K562 (cell line): ENCODE measurements at regions not wholly inside any gene's neighbourhood (a gene's known extent, or its start where the extent isn't known, plus 50 kb on each side); places are given as distances from the start of the nearest gene placed in this dataset.

Experiments used
- ATAC-seq: fragments of 200-7000 bp; cut with Tn5 transposase; 3 replicates; pipeline ENCODE4 v1.9.1; 2020; ENCODE audit warnings: moderate library complexity
- BruUV-seq: library from RNA; stranded (reverse); fragments of 400-500 nt; replicated peaks from 2 replicates; lab custom pipeline; 2021; lab: Mats Ljungman, UMichigan
- CTCF ChIA-PET: fragments of 300-600 bp; formaldehyde crosslinking; extraction: SDS; loops from one replicate; lab custom pipeline; 2021; ENCODE audit warnings: low intra/inter-chr PET ratio; lab: Yijun Ruan, JAX
- POLR2A ChIA-PET: fragments of 300-600, 350-650 bp; sonication (Branson Sonifier 250); formaldehyde crosslinking; extraction: SDS; loops from one replicate; lab custom pipeline; 2021; ENCODE audit warnings: antibody characterized with exemption, inconsistent platforms; lab: Yijun Ruan, JAX
- DNase-seq, 4 experiments: peaks; one replicate each; pipeline versions ENCODE4 v3.0.0 to v3.0.0-alpha.2; 2011 to 2018; ENCODE audit warnings: low spot score in 3 of 4, mixed read lengths in 3 of 4; ENCODE audit errors: extremely low read depth in 1 of 4
- FAIRE-seq: peaks from 2 replicates; lab custom pipeline; 2011; peaks lifted over from hg19 to GRCh38; lab: Jason Lieb, UNC
- H2AFZ ChIP-seq: 2 replicates; pipeline ENCODE4 v1.6.0; 2011; ENCODE audit warnings: low read depth, low read length, control low read depth, inconsistent platforms
- H3K27ac ChIP-seq: fragments of 200-600 bp; 3 replicates; pipeline ENCODE4 v1.8.0; 2011; ENCODE audit warnings: low read depth, mild to moderate bottlenecking, control low read depth, inconsistent platforms, low read length, moderate library complexity, mixed read lengths; ENCODE audit errors: extremely low read depth
- H3K27me3 ChIP-seq, 2 experiments: fragments of 300-600 bp in 1 of 2; 2 replicates in 1 of 2; 3 replicates in 1 of 2; pipeline versions ENCODE4 v1.6.0 to v1.8.0; 2011; ENCODE audit warnings: inconsistent platforms in 2 of 2, low read length in 2 of 2, mild to moderate bottlenecking in 1 of 2, mixed read lengths in 1 of 2, moderate library complexity in 1 of 2; ENCODE audit not compliant: control insufficient read depth in 2 of 2, insufficient read depth in 2 of 2
- H3K36me3 ChIP-seq: fragments of 300-600 bp; 3 replicates; pipeline ENCODE4 v1.8.0; 2011; ENCODE audit warnings: mild to moderate bottlenecking, low read length, inconsistent platforms; ENCODE audit not compliant: control insufficient read depth, insufficient read depth
- H3K4me1 ChIP-seq, 2 experiments: fragments of 200-600 bp in 1 of 2; replicated peaks in 1 of 2; 2 replicates in 1 of 2; 3 replicates in 1 of 2; pipeline versions ENCODE4 v1.5.1 to v1.8.0; 2011; ENCODE audit warnings: inconsistent platforms in 2 of 2, low read length in 2 of 2, mild to moderate bottlenecking in 1 of 2, mixed read lengths in 1 of 2, moderate library complexity in 1 of 2; ENCODE audit not compliant: control insufficient read depth in 2 of 2, insufficient read depth in 2 of 2
- H3K4me2 ChIP-seq: 2 replicates; pipeline ENCODE4 v1.6.1; 2011; ENCODE audit warnings: low read length, control low read depth, inconsistent platforms, mixed read lengths; ENCODE audit not compliant: insufficient read depth
- H3K4me3 ChIP-seq: fragments of 200-600 bp; sonication (generic), shearing (Covaris generic); 2 replicates; pipeline ENCODE4 v1.5.1; 2016; ENCODE audit warnings: control low read depth, inconsistent platforms
- H3K79me2 ChIP-seq: fragments of 200-600 bp; 3 replicates; pipeline ENCODE4 v1.8.0; 2011; ENCODE audit warnings: low read length, inconsistent platforms; ENCODE audit not compliant: control insufficient read depth, insufficient read depth
- H3K9ac ChIP-seq, 2 experiments: 2 replicates each; pipeline versions ENCODE4 v1.6.0 to v1.6.1; 2011; ENCODE audit warnings: low read depth in 2 of 2, low read length in 2 of 2, control low read depth in 1 of 2, inconsistent platforms in 1 of 2, mild to moderate bottlenecking in 1 of 2, mixed read lengths in 1 of 2; ENCODE audit not compliant: insufficient read depth in 1 of 2
- H3K9me1 ChIP-seq: one replicate; pipeline ENCODE4 v1.6.0; 2011; ENCODE audit warnings: inconsistent platforms, mild to moderate bottlenecking, low read length, moderate library complexity; ENCODE audit not compliant: control insufficient read depth, insufficient read depth
- H3K9me3 ChIP-seq: replicated peaks from 2 replicates; pipeline ENCODE4 v1.5.1; 2011; ENCODE audit warnings: low read depth, low read length, inconsistent platforms; ENCODE audit not compliant: control insufficient read depth, insufficient read depth
- H4K20me1 ChIP-seq: replicated peaks from 2 replicates; pipeline ENCODE4 v1.6.1; 2011; ENCODE audit warnings: low read length, inconsistent platforms, mixed read lengths; ENCODE audit not compliant: control insufficient read depth, insufficient read depth
- HDAC8 ChIP-seq: fragments of 450-650 bp; IDR thresholded peaks from 2 replicates; pipeline ENCODE4 v1.6.1; 2016; ENCODE audit warnings: mild to moderate bottlenecking, missing genetic modification characterization, moderate library complexity, missing compliant biosample characterization
- HNRNPUL1 ChIP-seq: fragments of 200-400 bp; formaldehyde crosslinking; IDR thresholded peaks from 2 replicates; pipeline ENCODE4 v1.6.1; 2017; ENCODE audit warnings: low read length
- TRIM28 ChIP-seq: fragments of 450-650 bp; IDR thresholded peaks from 2 replicates; pipeline ENCODE4 v1.6.1; 2017
- YY1 ChIP-seq, 3 experiments: IDR thresholded peaks; 2 replicates each; pipeline ENCODE4 v1.6.1; 2011; ENCODE audit warnings: low read length in 2 of 3, mild to moderate bottlenecking in 2 of 3, moderate library complexity in 2 of 3, borderline replicate concordance in 1 of 3, control low read depth in 1 of 3, low read depth in 1 of 3; ENCODE audit not compliant: insufficient read depth in 3 of 3, insufficient replicate concordance in 2 of 3, control insufficient read depth in 1 of 3, insufficient read length in 1 of 3; ENCODE audit errors: extremely low read depth in 1 of 3
- WGBS: fragments of 100-300 bp; shearing (Covaris generic); methylation state at CpG from one replicate; pipeline ENCODE4 v1.1.6; 2016; ENCODE audit warnings: low coverage, mixed read lengths; ENCODE audit not compliant: insufficient coverage; ENCODE audit errors: missing lambda C conversion rate; 5-methylcytosine and 5-hydroxymethylcytosine counted together
- in situ Hi-C: fragments of 300-500 bp; cut with MboI; formaldehyde crosslinking; loops from 4 replicates; pipeline ENCODE4 v1.15.0; 2018; ENCODE audit warnings: inconsistent platforms, mixed read lengths
- intact Hi-C: fragments of 100-400 bp; cut with micrococcal nuclease; formaldehyde crosslinking; loops from 2 replicates; pipeline ENCODE4 v1.14.2; 2022
- TF ChIP-seq, protein P1 (sequence below): fragments of 450-650 bp; formaldehyde crosslinking; IDR thresholded peaks from 2 replicates; pipeline ENCODE4 v1.4.0; 2020; ENCODE audit warnings: mild to moderate bottlenecking, mixed read lengths
- TF ChIP-seq, protein P2 (sequence below): sonication (generic); formaldehyde crosslinking; IDR thresholded peaks from 2 replicates; pipeline ENCODE4 v1.8.1; 2023; ENCODE audit warnings: mild to moderate bottlenecking, missing genetic modification reagents
- TF ChIP-seq, protein P3 (sequence below): fragments of 250-450 bp; sonication (Bioruptor Pico); IDR thresholded peaks from 2 replicates; pipeline ENCODE4 v1.5.1; 2021; ENCODE audit warnings: mild to moderate bottlenecking

DNA sequence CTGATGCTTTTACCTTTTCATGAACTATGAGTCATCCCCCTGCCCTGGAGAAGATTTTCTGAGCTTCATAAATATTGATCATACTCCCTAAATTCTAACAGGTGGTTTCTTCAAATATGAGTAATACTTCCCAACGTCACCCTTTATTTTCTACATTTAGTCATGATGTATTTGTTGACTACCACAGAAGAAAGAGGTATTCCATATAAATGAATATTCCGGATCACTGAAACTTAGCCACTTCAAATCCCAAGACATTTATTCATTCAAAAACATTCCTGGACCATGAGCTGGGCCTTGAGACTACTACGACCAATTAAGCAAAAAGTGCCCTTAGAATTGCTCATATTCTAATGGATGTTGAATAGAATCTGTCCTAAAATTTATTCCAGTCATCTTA is 395.8 kb upstream of the NPVF start:
- H3K36me3 ChIP-seq, result no peaks in the 10 kb centered on the region
- H3K4me3 ChIP-seq, result no peak overlapping the region
- H3K4me1 ChIP-seq, result no peaks in the 10 kb centered on the region
- intact Hi-C loops (no loop called here), in situ Hi-C loops (no loop called here)
- TF ChIP-seq HDAC8 (tag), result no peak
- TF ChIP-seq, protein P1, sequence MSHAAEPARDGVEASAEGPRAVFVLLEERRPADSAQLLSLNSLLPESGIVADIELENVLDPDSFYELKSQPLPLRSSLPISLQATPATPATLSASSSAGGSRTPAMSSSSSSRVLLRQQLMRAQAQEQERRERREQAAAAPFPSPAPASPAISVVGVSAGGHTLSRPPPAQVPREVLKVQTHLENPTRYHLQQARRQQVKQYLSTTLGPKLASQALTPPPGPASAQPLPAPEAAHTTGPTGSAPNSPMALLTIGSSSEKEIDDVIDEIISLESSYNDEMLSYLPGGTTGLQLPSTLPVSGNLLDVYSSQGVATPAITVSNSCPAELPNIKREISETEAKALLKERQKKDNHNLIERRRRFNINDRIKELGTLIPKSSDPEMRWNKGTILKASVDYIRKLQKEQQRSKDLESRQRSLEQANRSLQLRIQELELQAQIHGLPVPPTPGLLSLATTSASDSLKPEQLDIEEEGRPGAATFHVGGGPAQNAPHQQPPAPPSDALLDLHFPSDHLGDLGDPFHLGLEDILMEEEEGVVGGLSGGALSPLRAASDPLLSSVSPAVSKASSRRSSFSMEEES (CRISPR knock-in tag), result no peak
- H2AFZ ChIP-seq, result no peak overlapping the region
- no peaks in the 10 kb centered on the region for H3K79me2 ChIP-seq
- no peak overlapping the region for H3K27ac ChIP-seq
- no peak overlapping the region for H3K9ac ChIP-seq
- no peaks in the 10 kb centered on the region for H3K9me1 ChIP-seq
- no peaks in the 10 kb centered on the region for H3K9me3 ChIP-seq
- 6% methylated on average over 3 of the region's 3 CpGs for WGBS
- ATAC-seq (no peak), DNase-seq (no peak), FAIRE-seq (no peak)
- H3K4me2 ChIP-seq, result no peak overlapping the region
- no peaks in the 10 kb centered on the region; a peak in 2 of 5 replicates for H3K27me3 ChIP-seq
- POLR2A ChIA-PET, result no interaction called here
- CTCF ChIA-PET, result no interaction called here
- no TSS peak for BruUV-seq
- no peaks in the 10 kb centered on the region for H4K20me1 ChIP-seq

DNA sequence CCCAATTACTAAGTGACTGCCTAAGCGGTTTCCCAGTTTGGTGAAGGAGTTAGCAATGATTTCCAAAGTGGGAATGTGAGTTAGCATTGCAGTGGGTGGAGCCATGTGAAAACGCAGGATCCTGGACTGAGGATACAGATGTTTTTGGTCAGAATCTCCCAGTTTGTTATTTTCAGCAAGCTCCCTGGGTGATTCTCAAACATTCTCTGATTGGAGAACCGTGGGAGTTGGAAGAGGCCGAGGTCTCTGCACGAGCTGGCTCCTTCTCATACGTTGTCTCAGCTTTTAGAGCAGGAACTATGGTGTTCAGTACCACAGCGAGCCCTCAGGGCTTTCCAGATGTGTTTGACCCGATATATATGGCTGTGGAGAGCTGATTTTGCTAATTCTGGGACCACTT is 396.5 kb upstream of the NPVF start:
- intact Hi-C loops (no loop called here), in situ Hi-C loops (no loop called here)
- Histone ChIP-seq H3K9ac (no peak overlapping the region), H3K4me1 (no peaks in the 10 kb centered on the region), H3K4me2 (no peak overlapping the region), H3K36me3 (no peaks in the 10 kb centered on the region), H3K9me3 (no peaks in the 10 kb centered on the region), H2AFZ (no peak overlapping the region), H4K20me1 (no peaks in the 10 kb centered on the region), H3K27me3 (peaks cover 2 to 4% of the 10 kb centered on the region in 2 experiments), H3K4me3 (no peak overlapping the region), H3K79me2 (no peaks in the 10 kb centered on the region), H3K27ac (no peak overlapping the region), H3K9me1 (no peaks in the 10 kb centered on the region)
- DNase-seq, result no peak
- ATAC-seq, result no peak
- FAIRE-seq, result no peak
- no TSS peak for BruUV-seq
- whole genome bisulfite sequencing, result 4% methylated on average over 7 of the region's 8 CpGs
- POLR2A ChIA-PET, result no interaction called here
- CTCF ChIA-PET, result no interaction called here
- TF ChIP-seq, protein P2, sequence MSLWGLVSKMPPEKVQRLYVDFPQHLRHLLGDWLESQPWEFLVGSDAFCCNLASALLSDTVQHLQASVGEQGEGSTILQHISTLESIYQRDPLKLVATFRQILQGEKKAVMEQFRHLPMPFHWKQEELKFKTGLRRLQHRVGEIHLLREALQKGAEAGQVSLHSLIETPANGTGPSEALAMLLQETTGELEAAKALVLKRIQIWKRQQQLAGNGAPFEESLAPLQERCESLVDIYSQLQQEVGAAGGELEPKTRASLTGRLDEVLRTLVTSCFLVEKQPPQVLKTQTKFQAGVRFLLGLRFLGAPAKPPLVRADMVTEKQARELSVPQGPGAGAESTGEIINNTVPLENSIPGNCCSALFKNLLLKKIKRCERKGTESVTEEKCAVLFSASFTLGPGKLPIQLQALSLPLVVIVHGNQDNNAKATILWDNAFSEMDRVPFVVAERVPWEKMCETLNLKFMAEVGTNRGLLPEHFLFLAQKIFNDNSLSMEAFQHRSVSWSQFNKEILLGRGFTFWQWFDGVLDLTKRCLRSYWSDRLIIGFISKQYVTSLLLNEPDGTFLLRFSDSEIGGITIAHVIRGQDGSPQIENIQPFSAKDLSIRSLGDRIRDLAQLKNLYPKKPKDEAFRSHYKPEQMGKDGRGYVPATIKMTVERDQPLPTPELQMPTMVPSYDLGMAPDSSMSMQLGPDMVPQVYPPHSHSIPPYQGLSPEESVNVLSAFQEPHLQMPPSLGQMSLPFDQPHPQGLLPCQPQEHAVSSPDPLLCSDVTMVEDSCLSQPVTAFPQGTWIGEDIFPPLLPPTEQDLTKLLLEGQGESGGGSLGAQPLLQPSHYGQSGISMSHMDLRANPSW, result no peak
- TF ChIP-seq, protein P3, sequence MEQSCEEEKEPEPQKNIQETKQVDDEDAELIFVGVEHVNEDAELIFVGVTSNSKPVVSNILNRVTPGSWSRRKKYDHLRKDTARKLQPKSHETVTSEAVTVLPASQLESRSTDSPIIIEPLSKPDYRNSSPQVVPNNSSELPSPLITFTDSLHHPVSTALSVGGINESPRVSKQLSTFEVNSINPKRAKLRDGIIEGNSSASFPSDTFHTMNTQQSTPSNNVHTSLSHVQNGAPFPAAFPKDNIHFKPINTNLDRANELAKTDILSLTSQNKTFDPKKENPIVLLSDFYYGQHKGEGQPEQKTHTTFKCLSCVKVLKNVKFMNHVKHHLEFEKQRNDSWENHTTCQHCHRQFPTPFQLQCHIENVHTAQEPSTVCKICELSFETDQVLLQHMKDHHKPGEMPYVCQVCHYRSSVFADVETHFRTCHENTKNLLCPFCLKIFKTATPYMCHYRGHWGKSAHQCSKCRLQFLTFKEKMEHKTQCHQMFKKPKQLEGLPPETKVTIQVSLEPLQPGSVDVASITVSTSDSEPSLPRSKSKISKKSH (CRISPR knock-in tag), result no peak
- TF ChIP-seq HNRNPUL1, result no peak
- no peak for TF ChIP-seq YY1 (IDR thresholded peaks at IDR 0.05; ENCODE audit: borderline replicate concordance in 1 of 3, control insufficient read depth in 1 of 3, extremely low read depth in 1 of 3, insufficient read depth in 3 of 3, insufficient read length in 1 of 3, insufficient replicate concordance in 2 of 3, low read depth in 1 of 3, low read length in 2 of 3)
- no peak for TF ChIP-seq TRIM28
